ENCODE measurements at regions not wholly inside any gene's neighbourhood (a gene's known extent, or its start where the extent isn't known, plus 50 kb on each side); places are given as distances from the start of the nearest gene placed in this dataset.

DNA sequence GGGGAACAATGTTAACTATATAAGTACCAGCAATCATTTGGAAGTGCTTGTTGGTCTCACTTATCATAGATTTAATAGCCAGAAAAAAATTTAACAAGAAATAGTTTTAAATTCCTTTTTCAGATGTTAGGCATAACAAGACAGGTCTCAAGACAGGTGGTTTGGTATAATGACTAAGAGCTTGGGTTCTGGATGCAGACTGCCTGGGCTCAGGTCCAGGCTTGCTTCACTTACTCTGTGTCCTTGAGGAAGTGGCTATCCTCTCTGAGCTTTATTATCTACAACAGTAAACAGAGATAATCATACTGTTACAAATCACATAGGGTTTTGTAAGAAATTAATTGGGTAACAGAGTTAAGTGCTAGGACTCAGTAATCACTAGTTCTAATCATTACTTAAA is 338.0 kb upstream of the FLRT2 start:
- H3K9me3 ChIP-seq (ENCODE audit: low read length), result no peaks in the 10 kb centered on the region
- no peak overlapping the region for H3K27ac ChIP-seq (ENCODE audit: low read length)
- H3K4me3 ChIP-seq (ENCODE audit: low read length), result no peak overlapping the region
- H3K27me3 ChIP-seq (ENCODE audit: insufficient read depth, low read depth, low read length), result no peaks in the 10 kb centered on the region
- no peak for TF ChIP-seq POLR2AphosphoS5 (IDR thresholded peaks at IDR 0.05)
- TF ChIP-seq TAF1 (IDR thresholded peaks at IDR 0.05; ENCODE audit: low read depth), result no peak
- TF ChIP-seq EZH2 (IDR thresholded peaks at IDR 0.05; ENCODE audit: borderline replicate concordance, insufficient read depth, low read length, poor library complexity, severe bottlenecking), result no peak
- TF ChIP-seq REST (IDR thresholded peaks at IDR 0.05; ENCODE audit: borderline replicate concordance), result no peak
- no peak for TF ChIP-seq CTCF (IDR thresholded peaks at IDR 0.05; ENCODE audit: poor library complexity, severe bottlenecking)
- TF ChIP-seq SMC3 (conservative IDR thresholded peaks at IDR 0.05; ENCODE audit: poor library complexity), result no peak
- no peak for TF ChIP-seq RAD21 (conservative IDR thresholded peaks at IDR 0.05)
- TF ChIP-seq EP300 (conservative IDR thresholded peaks at IDR 0.05; ENCODE audit: poor library complexity, severe bottlenecking), result no peak
- TF ChIP-seq MXI1 (conservative IDR thresholded peaks at IDR 0.05; ENCODE audit: poor library complexity, severe bottlenecking), result no peak
- no peaks in the 10 kb centered on the region for H3F3A ChIP-seq (ENCODE audit: insufficient read depth, low read length, poor library complexity, severe bottlenecking)
- no peak overlapping the region for H3K9ac ChIP-seq (ENCODE audit: low read length)
- no peaks in the 10 kb centered on the region for H4K20me1 ChIP-seq (ENCODE audit: insufficient read depth)
- H3K9me2 ChIP-seq (ENCODE audit: insufficient read depth, low read length), result no peaks in the 10 kb centered on the region
- H2AFZ ChIP-seq (ENCODE audit: low read depth, low read length), result no peak overlapping the region
- no peaks in the 10 kb centered on the region for H3K79me2 ChIP-seq (replicated peaks; ENCODE audit: insufficient read depth, low read length)
- no peak overlapping the region for H3K4me2 ChIP-seq (ENCODE audit: low read length)
- H3K36me3 ChIP-seq (ENCODE audit: insufficient read depth, low read length), result no peaks in the 10 kb centered on the region

DNA sequence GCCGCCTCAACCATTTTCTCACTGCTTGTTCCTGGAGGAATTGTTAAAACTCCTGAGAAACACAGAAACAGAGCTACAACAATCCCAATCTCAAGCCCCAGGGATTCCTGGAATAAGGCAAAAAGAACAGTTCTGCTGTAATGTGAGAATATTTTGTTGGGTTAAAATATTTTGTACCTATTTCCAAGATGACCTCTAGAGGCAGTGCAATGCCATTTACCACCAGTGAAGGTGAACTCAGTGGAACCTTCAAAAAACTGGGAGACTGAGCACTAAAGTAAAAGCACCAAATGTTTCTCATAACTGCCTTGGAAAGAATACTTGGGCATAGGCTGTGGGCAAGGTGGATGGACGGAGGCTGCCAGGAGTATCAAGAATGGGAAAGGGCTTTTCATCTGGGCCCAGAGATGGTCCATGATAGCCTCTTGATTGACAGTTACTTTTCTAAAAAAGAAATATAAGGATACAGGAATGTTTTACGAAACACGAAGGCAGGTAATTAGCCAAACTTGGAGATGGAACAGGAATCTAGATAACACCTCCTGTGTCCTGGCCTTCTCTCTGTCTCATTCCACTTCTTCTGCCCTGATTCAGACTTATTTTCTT is 334.0 kb upstream of the FLRT2 start:
- Histone ChIP-seq H3K27ac (ENCODE audit: low read length) (no peak overlapping the region), H3K4me3 (ENCODE audit: low read length) (no peak overlapping the region), H3K9me2 (ENCODE audit: insufficient read depth, low read length) (no peaks in the 10 kb centered on the region), H3K9ac (ENCODE audit: low read length) (no peak overlapping the region), H3K36me3 (ENCODE audit: insufficient read depth, low read length) (no peaks in the 10 kb centered on the region), H3K79me2 (replicated peaks; ENCODE audit: insufficient read depth, low read length) (no peaks in the 10 kb centered on the region), H4K20me1 (ENCODE audit: insufficient read depth) (no peaks in the 10 kb centered on the region), H3K9me3 (ENCODE audit: low read length) (no peaks in the 10 kb centered on the region), H3K4me2 (ENCODE audit: low read length) (no peak overlapping the region), H3F3A (ENCODE audit: insufficient read depth, low read length, poor library complexity, severe bottlenecking) (no peaks in the 10 kb centered on the region), H2AFZ (ENCODE audit: low read depth, low read length) (no peak overlapping the region), H3K27me3 (ENCODE audit: insufficient read depth, low read depth, low read length) (no peaks in the 10 kb centered on the region)
- TF ChIP-seq EZH2 (IDR thresholded peaks at IDR 0.05; ENCODE audit: borderline replicate concordance, insufficient read depth, low read length, poor library complexity, severe bottlenecking) (no peak), REST (IDR thresholded peaks at IDR 0.05; ENCODE audit: borderline replicate concordance) (no peak), CTCF (IDR thresholded peaks at IDR 0.05; ENCODE audit: poor library complexity, severe bottlenecking) (peak; percentile 31), EP300 (conservative IDR thresholded peaks at IDR 0.05; ENCODE audit: poor library complexity, severe bottlenecking) (no peak), RAD21 (conservative IDR thresholded peaks at IDR 0.05) (no peak), POLR2AphosphoS5 (IDR thresholded peaks at IDR 0.05) (no peak), SMC3 (conservative IDR thresholded peaks at IDR 0.05; ENCODE audit: poor library complexity) (no peak), TAF1 (IDR thresholded peaks at IDR 0.05; ENCODE audit: low read depth) (no peak)
